ENCODE measurements at regions not wholly inside any gene's neighbourhood (a gene's known extent, or its start where the extent isn't known, plus 50 kb on each side); places are given as distances from the start of the nearest gene placed in this dataset.

- no peak for DNase-seq (ENCODE audit: low read depth in 1 of 2, low spot score in 1 of 2)
- no peak for TF ChIP-seq CTCF (IDR thresholded peaks at IDR 0.05; ENCODE audit: insufficient read depth, low read length)
- no peak for TF ChIP-seq POLR2AphosphoS5 (IDR thresholded peaks at IDR 0.05; ENCODE audit: low read depth)
- TF ChIP-seq SPI1 (IDR thresholded peaks at IDR 0.05; ENCODE audit: borderline replicate concordance, low read depth), result no peak
- no peak for TF ChIP-seq GABPA (IDR thresholded peaks at IDR 0.05; ENCODE audit: low read depth)
- TF ChIP-seq REST (IDR thresholded peaks at IDR 0.05; ENCODE audit: insufficient replicate concordance, low read depth), result no peak
- H3K27ac ChIP-seq (replicated peaks), result no peak overlapping the region
- H3K27me3 ChIP-seq (ENCODE audit: insufficient read depth, poor library complexity, severe bottlenecking), result peaks cover 20% of the 10 kb centered on the region
- no peak overlapping the region for H3K4me3 ChIP-seq (replicated peaks; ENCODE audit: insufficient read depth, low read length)
Observed at GRCh38 chr22:48491451-48491941, 1336.2 kb downstream of the BRD1 start.

- peaks cover 20% of the 10 kb centered on the region for H3K27me3 ChIP-seq (ENCODE audit: insufficient read depth, poor library complexity, severe bottlenecking)
- no peak for TF ChIP-seq REST (IDR thresholded peaks at IDR 0.05; ENCODE audit: insufficient replicate concordance, low read depth)
- no peak for TF ChIP-seq SPI1 (IDR thresholded peaks at IDR 0.05; ENCODE audit: borderline replicate concordance, low read depth)
- no peak for TF ChIP-seq POLR2AphosphoS5 (IDR thresholded peaks at IDR 0.05; ENCODE audit: low read depth)
- no peak for TF ChIP-seq GABPA (IDR thresholded peaks at IDR 0.05; ENCODE audit: low read depth)
- TF ChIP-seq CTCF (IDR thresholded peaks at IDR 0.05; ENCODE audit: insufficient read depth, low read length), result no peak
- DNase-seq (ENCODE audit: low read depth in 1 of 2, low spot score in 1 of 2), result no peak
- H3K27ac ChIP-seq (replicated peaks), result no peak overlapping the region
- no peak overlapping the region for H3K4me3 ChIP-seq (replicated peaks; ENCODE audit: insufficient read depth, low read length)
Observed at GRCh38 chr22:48490500-48491411, 1336.9 kb downstream of the BRD1 start.

GRCh38 chr22:48489551-48490499 is 1337.8 kb downstream of the BRD1 start:
- no peak for DNase-seq (ENCODE audit: low read depth in 1 of 2, low spot score in 1 of 2)
- peaks cover 20% of the 10 kb centered on the region for H3K27me3 ChIP-seq (ENCODE audit: insufficient read depth, poor library complexity, severe bottlenecking)
- no peak overlapping the region for H3K4me3 ChIP-seq (replicated peaks; ENCODE audit: insufficient read depth, low read length)
- no peak overlapping the region for H3K27ac ChIP-seq (replicated peaks)
- TF ChIP-seq REST (IDR thresholded peaks at IDR 0.05; ENCODE audit: insufficient replicate concordance, low read depth) (no peak), POLR2AphosphoS5 (IDR thresholded peaks at IDR 0.05; ENCODE audit: low read depth) (no peak), CTCF (IDR thresholded peaks at IDR 0.05; ENCODE audit: insufficient read depth, low read length) (no peak), GABPA (IDR thresholded peaks at IDR 0.05; ENCODE audit: low read depth) (no peak), SPI1 (IDR thresholded peaks at IDR 0.05; ENCODE audit: borderline replicate concordance, low read depth) (no peak)

All from HL-60 (cell line).